WERI-Rb-1 (cell line): ENCODE measurements at regions not wholly inside any gene's neighbourhood (a gene's known extent, or its start where the extent isn't known, plus 50 kb on each side); places are given as distances from the start of the nearest gene placed in this dataset.

Experiments
- DNase-seq: peaks from one replicate; pipeline ENCODE4 v3.0.0-alpha.2; 2020
- H3K27ac ChIP-seq: fragments of 250-450 bp; sonication (Bioruptor Pico); 2 replicates; pipeline ENCODE4 v1.5.1; 2020; ENCODE audit warnings: mild to moderate bottlenecking, moderate library complexity
- H3K27me3 ChIP-seq: fragments of 250-450 bp; sonication (Bioruptor Pico); 2 replicates; pipeline ENCODE4 v1.5.1; 2021; ENCODE audit warnings: mild to moderate bottlenecking, low read depth, moderate library complexity; ENCODE audit not compliant: insufficient read depth, severe bottlenecking
- H3K36me3 ChIP-seq: fragments of 250-450 bp; sonication (Bioruptor Pico); 2 replicates; pipeline ENCODE4 v1.5.1; 2020; ENCODE audit warnings: mild to moderate bottlenecking, moderate library complexity
- H3K4me3 ChIP-seq: 2 replicates; pipeline ENCODE4 v1.5.1; 2011; ENCODE audit warnings: low read depth, mild to moderate bottlenecking, control low read depth, low read length
- H3K9me3 ChIP-seq: fragments of 250-450 bp; sonication (Bioruptor Pico); 2 replicates; pipeline ENCODE4 v1.5.1; 2021; ENCODE audit warnings: mild to moderate bottlenecking, moderate library complexity; ENCODE audit not compliant: severe bottlenecking
- TF ChIP-seq, protein P1 (sequence below): IDR thresholded peaks from 2 replicates; pipeline ENCODE4 v1.5.1; 2011; ENCODE audit warnings: low read depth, mild to moderate bottlenecking, control low read depth, inconsistent platforms, low read length

DNA sequence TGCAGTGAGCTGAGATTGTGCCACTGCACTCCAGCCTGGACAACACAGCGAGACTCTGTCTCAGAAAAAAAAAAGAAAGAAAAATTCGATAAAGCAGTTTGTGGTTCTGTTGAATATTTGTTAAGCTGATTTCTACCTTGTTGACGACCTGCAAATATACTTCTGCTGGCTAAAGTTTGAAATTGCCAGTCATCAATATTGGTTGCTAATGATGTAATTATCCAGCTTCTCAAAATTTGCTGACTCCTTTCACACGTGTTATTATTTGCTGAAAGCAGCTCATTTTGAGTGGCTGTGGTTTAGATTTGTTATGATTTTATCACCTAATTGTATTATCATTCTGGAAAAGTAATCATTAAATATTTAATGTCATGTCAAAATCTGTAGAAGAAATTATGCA, 774.3 kb downstream of the QKI start:
- Histone ChIP-seq H3K27ac (no peak overlapping the region), H3K27me3 (no peaks in the 10 kb centered on the region), H3K4me3 (no peak overlapping the region), H3K36me3 (no peaks in the 10 kb centered on the region), H3K9me3 (no peaks in the 10 kb centered on the region)
- no peak for DNase-seq
- TF ChIP-seq, protein P1, sequence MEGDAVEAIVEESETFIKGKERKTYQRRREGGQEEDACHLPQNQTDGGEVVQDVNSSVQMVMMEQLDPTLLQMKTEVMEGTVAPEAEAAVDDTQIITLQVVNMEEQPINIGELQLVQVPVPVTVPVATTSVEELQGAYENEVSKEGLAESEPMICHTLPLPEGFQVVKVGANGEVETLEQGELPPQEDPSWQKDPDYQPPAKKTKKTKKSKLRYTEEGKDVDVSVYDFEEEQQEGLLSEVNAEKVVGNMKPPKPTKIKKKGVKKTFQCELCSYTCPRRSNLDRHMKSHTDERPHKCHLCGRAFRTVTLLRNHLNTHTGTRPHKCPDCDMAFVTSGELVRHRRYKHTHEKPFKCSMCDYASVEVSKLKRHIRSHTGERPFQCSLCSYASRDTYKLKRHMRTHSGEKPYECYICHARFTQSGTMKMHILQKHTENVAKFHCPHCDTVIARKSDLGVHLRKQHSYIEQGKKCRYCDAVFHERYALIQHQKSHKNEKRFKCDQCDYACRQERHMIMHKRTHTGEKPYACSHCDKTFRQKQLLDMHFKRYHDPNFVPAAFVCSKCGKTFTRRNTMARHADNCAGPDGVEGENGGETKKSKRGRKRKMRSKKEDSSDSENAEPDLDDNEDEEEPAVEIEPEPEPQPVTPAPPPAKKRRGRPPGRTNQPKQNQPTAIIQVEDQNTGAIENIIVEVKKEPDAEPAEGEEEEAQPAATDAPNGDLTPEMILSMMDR, result no peak

GRCh38 chr6:164185471-164185871, 771.0 kb downstream of the QKI start:
- no peaks in the 10 kb centered on the region for H3K36me3 ChIP-seq
- no peak overlapping the region for H3K27ac ChIP-seq
- no peaks in the 10 kb centered on the region for H3K27me3 ChIP-seq
- H3K9me3 ChIP-seq, result no peaks in the 10 kb centered on the region
- TF ChIP-seq, protein P1, result no peak
- DNase-seq, result no peak
- no peak overlapping the region for H3K4me3 ChIP-seq

GRCh38 chr6:164184410-164184809, 769.9 kb downstream of the QKI start:
- no peak for DNase-seq
- H3K9me3 ChIP-seq, result no peaks in the 10 kb centered on the region
- H3K36me3 ChIP-seq, result no peaks in the 10 kb centered on the region
- H3K4me3 ChIP-seq, result no peak overlapping the region
- no peaks in the 10 kb centered on the region for H3K27me3 ChIP-seq
- TF ChIP-seq, protein P1, result no peak
- no peak overlapping the region for H3K27ac ChIP-seq

DNA sequence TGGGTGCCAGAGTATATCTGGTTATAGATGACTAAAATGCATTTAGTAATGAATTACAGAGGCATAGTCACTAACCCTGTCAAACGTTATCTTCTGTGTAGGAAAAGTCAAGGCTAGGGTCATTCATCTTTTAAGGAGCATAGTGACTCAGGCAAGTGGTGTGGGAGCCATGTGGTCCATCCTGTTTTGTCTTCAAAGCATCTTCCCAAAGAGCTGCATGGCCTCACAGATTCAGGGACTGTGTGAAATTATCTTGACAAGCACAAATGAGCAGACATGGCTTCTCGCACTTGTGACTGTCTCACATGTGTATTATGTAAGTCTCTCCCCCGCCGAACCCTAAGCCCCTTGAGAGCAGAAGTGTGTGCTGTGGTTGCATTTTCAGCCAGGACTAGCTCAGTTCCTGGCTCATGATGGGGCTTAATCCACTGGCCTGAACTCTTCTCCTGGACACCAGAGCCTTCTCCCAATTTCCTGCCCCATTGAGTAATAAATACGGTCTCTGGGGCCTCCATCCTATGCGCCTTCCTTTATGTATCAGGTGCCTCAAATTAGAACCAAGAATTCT, 769.1 kb downstream of the QKI start:
- H3K4me3 ChIP-seq, result no peak overlapping the region
- no peaks in the 10 kb centered on the region for H3K27me3 ChIP-seq
- H3K27ac ChIP-seq, result no peak overlapping the region
- DNase-seq, result no peak
- TF ChIP-seq, protein P1, result no peak
- H3K9me3 ChIP-seq, result no peaks in the 10 kb centered on the region
- H3K36me3 ChIP-seq, result no peaks in the 10 kb centered on the region

DNA sequence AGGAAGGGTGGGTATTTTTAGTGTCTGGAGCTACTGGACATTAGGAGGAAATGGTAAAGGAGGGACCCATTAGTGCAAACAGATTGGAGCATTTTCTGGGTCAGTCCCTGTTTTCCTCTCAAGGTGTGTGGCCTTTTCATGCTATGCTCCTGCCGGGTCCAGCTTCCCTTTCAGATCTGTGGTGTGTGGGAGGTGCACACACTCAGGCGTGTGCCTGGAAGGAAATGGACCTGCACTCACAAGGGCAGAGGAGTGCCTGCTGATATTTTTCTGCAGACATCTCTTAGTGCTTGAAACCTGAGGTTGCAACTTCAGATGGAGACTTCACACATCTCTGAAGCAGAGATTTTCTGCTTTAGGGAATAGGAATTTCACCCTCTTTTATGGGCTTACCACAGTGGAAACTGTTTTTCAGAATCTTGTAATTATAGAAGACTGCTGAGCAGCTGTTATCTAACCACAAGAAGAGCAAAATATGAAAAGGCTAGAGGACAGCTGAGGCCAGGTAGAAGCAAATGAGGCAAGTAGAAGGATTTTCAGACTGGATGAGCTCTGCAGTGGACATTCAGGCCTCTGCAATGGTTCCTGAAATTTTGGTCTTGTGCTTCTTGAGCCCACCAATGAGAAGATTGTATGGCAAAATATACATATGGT, 764.3 kb downstream of the QKI start:
- Histone ChIP-seq H3K9me3 (no peaks in the 10 kb centered on the region), H3K36me3 (no peaks in the 10 kb centered on the region), H3K27ac (no peak overlapping the region), H3K27me3 (no peaks in the 10 kb centered on the region), H3K4me3 (no peak overlapping the region)
- TF ChIP-seq, protein P1, result no peak
- DNase-seq, result no peak

GRCh38 chr6:164169355-164169754, 754.8 kb downstream of the QKI start:
- TF ChIP-seq, protein P1, result no peak

More at GRCh38 chr6:164169355-164169754, 754.8 kb downstream of the QKI start:
- Histone ChIP-seq H3K36me3 (no peaks in the 10 kb centered on the region), H3K27me3 (no peaks in the 10 kb centered on the region), H3K9me3 (no peaks in the 10 kb centered on the region), H3K27ac (no peak overlapping the region), H3K4me3 (no peak overlapping the region)
- DNase-seq, result no peak
